NCI-H2196 treated with DMSO at 0.1 percent for 48 hours (cell line): ENCODE measurements at regions not wholly inside any gene's neighbourhood (a gene's known extent, or its start where the extent isn't known, plus 50 kb on each side); places are given as distances from the start of the nearest gene placed in this dataset.
A peak's percentile ranks its signal among the peaks of the same experiment; 100 is the strongest.

Experiments used
- DNase-seq: peaks from one replicate; lab custom pipeline; 2025; ENCODE audit not compliant: unreplicated experiment; lab: John Stamatoyannopoulos, UW

- DNase-seq = no peak
These were observed 53.5 kb upstream of the FLT1 start for GRCh38 chr13:28548468-28548867.

GRCh38 chr13:28545583-28546333 lies 50.8 kb upstream of the FLT1 start:
- peak; percentile 55 for DNase-seq
